Esophagus muscularis mucosa (tissue), 4 donors: ENCODE measurements at regions not wholly inside any gene's neighbourhood (a gene's known extent, or its start where the extent isn't known, plus 50 kb on each side); places are given as distances from the start of the nearest gene placed in this dataset.

Experiments used
- CTCF ChIP-seq, 3 experiments: fragments of 200-600 bp in 2 of 3; fragments of 450-650 bp in 1 of 3; sonication (generic) in 2 of 3; IDR thresholded peaks; one replicate each; pipeline ENCODE4 v1.5.1; 2017 to 2019; ENCODE audit warnings: antibody characterized with exemption in 3 of 3, mild to moderate bottlenecking in 2 of 3, moderate library complexity in 1 of 3
- EP300 ChIP-seq: sonication (generic); formaldehyde crosslinking; IDR thresholded peaks from one replicate; pipeline ENCODE4 v1.6.1; 2017; ENCODE audit warnings: antibody characterized with exemption
- POLR2A ChIP-seq: fragments of 450-650 bp; IDR thresholded peaks from one replicate; pipeline ENCODE4 v1.6.1; 2017; ENCODE audit warnings: antibody characterized with exemption, moderate library complexity, mild to moderate bottlenecking, low read depth

DNA sequence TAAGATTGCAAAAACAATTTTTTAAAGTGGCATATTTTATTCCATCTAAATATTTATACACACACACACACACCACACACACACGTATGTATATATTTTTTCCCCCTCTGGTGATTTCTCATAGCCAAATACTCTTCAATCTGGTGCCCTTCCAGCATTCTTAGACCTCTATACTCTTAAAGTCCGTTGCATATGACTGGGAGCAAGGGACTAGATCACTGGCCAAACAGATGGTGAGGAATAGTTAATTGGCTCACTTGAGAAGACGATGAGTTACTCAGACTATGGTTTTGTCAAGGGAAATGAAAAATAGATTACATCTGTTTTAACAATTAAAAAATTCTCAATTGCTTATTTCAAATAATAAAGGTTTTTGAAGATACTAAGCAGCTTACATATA is 512.5 kb upstream of the LRRTM4 start:
- no peak for TF ChIP-seq CTCF (IDR thresholded peaks at IDR 0.05)
- no peak for TF ChIP-seq POLR2A
- TF ChIP-seq EP300, result no peak
